ENCODE measurements at regions not wholly inside any gene's neighbourhood (a gene's known extent, or its start where the extent isn't known, plus 50 kb on each side); places are given as distances from the start of the nearest gene placed in this dataset.
"Not testable (repeated sequence)": the region's sequence is repeated elsewhere in the genome, so short reads cannot be mapped to it uniquely, and the experiment has no call there.

DNA sequence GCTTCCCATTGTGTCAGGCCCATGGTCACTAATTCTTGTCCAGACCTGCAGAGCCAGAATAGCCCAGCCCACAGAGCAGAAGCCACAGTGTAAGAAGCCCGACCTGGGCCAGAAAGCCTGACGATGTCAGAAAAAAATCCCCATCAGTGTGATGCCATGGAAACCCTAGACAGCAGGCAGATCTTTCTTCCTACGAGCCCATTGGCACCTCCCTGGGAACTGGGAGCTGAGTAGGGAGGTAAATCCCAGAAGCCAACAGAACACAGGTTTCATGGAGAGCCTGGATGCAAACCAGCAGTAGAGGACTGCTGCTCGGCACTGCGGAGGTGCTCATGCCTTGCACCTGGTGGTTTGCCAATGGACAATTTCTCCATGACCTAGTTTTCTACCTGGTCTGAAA, 82.2 kb upstream of the SLC22A16 start:
- no peak for DNase-seq (ENCODE audit: low read depth)

- no peak for DNase-seq (ENCODE audit: low read depth)
Observed at GRCh38 chr6:110557199-110557598, 80.8 kb upstream of the SLC22A16 start.

DNA sequence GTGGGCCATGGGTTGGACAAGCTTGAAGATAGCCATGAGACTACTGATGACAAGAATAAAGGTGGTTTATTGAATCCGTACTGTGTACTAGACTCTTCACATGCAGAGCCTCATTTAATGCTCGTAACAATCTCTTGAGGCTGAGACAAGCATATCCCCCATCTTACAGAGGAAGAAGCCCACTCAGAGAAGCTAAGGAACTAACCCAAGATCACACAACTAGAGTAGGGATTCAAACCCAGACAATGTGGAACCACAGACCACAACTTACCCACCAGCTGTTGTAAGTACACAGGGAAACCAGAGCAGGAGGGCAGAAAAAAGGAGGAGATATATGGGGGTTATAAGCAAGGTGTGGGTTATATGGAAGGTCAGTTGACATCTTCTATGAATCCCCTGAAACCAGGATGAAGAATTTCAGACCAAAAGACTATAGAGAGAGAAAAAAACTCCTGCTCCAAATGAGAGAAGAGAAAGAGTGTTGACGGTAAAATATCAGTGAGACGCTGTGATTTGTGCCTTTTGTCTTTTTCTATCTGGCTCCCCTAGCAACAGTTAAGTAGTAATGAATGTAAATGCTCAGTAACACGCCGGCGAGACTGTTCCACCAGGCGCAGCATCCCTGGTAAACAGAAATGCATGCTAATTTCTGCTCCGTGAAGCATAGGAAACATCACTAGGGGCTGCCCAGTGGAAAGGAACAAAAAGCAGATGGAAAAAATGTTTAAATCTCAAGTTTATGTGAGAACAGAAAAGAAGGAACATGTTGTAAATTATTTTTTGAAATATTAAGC, 80.1 kb upstream of the SLC22A16 start:
- DNase-seq (ENCODE audit: low read depth): no peak

DNA sequence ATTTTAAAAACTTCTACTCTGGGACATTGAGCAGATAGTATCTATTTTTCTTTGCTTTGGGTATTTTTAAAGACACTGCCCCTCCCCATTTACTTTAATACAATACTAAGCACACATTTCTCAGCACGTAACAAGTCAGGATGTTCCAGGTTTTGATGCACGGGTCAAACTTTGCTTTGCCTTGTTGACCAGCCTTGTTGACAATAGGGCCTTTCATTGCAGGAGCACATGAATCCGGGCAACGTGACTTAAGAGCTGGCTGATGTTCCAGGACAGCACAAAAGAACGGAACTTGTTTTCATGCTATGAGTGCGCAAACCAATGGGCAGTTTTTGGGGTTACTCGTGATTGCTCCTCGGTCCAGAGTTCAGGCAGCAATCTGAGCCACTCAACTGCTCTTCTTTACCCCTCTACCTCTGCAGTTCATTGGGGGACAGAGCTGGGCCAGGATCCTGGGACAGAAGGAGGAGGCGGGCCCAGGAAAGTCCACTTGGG, 78.6 kb upstream of the SLC22A16 start:
- no peak for DNase-seq (ENCODE audit: low read depth)

DNA sequence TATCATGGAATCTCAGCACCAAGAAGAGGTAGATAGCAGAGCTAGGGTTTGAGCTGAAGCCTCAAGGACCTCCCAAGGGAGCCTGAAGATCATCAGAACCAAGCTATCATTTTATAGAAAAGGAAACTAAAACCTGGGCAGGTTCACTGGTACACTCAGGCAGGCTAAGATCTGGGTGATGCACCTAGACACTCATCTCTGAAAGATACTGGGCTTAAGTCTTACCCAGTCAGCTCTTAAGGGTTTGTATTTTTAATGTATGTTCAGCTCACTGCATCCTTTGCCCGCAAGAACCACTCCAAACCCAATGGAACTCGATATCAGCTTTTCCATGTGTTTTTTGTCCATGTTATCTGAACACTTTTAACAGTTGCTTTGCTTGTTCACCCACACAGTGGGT, 78.0 kb upstream of the SLC22A16 start:
- DNase-seq (ENCODE audit: low read depth): no peak

DNA sequence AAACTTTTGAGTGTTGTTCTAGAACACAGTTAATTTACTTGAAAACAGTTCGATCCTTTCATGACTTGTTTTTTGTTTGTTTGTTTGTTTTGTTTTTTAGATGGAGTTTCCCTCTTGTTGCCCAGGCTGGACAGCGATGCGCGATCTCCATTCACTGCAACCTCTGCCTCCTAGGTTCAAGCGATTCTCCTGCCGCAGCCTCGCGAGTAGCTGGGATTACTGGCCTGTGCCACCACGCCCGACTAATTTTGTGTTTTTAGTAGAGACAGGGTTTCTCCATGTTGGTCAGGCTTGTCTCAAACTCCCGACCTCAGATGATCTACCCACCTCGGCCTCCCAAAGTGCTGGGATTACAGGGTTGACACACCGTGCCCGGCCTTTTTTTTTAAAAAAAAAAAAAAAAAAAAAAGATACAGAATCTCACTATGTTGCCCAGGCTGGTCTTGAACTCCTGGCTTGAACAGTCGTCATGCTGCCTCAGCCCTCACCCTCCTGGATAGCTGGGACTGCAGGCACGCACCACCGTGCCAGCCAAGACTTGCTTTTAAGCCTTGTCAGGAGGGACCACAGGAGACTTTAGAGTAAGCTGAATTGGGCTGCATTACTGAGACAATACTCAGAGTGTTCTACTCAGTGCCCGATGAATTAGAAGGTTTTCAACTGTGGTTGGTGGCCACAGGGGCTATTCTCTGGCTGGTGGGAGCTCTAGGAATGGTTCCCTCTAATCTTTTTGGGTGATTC, 76.7 kb upstream of the SLC22A16 start:
- DNase-seq (ENCODE audit: low read depth): no peak

- no peak for DNase-seq (ENCODE audit: low read depth)
Observed at GRCh38 chr6:110552076-110552475, 75.7 kb upstream of the SLC22A16 start.

DNA sequence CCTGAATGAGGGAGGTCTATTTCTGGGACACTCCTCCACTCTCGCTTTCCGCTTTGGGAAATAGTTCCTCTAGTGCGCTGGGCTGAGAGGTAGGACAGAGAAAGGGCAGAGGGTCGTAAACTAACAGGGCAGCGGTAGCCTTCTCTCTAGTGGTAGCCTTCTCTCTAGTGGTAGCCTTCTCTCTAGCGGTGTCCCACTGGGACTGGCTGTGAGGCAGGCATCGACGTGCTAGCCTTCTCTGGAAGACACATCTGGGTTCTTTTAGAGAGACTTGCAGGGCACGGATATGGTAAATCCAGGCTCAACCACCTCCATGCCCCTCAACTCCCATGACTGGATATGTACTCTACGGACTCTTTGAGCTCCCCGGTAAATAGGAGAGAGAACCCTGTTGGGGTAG, 74.7 kb upstream of the SLC22A16 start:
- no peak for DNase-seq (ENCODE audit: low read depth)

GRCh38 chr6:110550353-110550752, 73.9 kb upstream of the SLC22A16 start:
- DNase-seq (ENCODE audit: low read depth): no peak

DNA sequence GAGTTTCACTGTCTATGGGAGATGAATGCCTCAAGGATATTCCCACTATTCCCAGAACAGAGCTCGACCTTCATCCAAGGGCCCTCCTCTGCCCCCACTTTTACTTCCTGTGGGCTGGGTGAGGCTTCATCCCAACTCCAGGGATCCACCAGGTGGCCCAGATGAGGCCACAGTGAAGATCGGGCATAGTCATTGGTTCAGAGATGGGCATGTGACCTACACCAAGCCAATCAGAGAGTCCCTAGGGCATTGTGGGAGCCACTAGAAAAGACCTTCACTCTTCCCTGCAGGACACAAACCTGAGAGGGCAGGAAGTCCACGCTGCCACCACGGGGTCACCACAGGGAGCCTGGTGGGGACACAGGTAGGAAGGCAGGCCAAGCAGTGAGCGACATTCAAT, 72.9 kb upstream of the SLC22A16 start:
- DNase-seq (ENCODE audit: low read depth): no peak

- DNase-seq (ENCODE audit: low read depth): no peak
Observed at GRCh38 chr6:110548110-110548847, 71.9 kb upstream of the SLC22A16 start.

DNA sequence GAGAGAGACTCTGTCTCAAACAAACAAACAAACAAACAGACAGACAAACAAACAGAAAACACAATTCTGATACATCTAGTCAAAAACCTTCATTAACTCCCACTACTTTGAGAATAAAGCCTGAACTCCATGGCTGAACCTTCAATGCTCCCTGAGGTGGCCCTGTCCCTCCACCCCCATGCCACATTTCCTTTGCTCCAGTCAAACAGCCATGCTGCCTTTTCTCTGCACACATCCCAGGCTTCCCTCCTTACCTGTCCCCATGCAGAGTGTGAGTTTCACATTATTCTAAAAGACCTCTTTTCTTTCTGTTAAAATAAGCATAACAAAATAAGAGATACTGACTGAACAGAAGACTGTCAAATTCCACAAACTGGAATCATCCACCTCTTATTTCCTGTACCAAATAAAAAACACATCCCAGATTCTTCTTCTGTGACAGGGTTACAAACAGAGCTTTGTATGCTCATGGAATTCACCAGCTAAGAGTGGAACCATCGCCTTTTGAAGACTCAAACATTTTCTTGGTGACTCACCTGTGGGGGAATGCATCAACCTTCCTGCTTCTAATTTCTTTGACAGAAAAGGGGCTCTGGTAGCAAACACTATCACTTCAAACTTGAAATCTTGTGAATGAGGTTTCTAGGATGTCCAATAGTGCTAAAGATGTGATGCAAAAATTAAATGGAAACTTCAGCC, 71.0 kb upstream of the SLC22A16 start:
- no peak for DNase-seq (ENCODE audit: low read depth)

DNA sequence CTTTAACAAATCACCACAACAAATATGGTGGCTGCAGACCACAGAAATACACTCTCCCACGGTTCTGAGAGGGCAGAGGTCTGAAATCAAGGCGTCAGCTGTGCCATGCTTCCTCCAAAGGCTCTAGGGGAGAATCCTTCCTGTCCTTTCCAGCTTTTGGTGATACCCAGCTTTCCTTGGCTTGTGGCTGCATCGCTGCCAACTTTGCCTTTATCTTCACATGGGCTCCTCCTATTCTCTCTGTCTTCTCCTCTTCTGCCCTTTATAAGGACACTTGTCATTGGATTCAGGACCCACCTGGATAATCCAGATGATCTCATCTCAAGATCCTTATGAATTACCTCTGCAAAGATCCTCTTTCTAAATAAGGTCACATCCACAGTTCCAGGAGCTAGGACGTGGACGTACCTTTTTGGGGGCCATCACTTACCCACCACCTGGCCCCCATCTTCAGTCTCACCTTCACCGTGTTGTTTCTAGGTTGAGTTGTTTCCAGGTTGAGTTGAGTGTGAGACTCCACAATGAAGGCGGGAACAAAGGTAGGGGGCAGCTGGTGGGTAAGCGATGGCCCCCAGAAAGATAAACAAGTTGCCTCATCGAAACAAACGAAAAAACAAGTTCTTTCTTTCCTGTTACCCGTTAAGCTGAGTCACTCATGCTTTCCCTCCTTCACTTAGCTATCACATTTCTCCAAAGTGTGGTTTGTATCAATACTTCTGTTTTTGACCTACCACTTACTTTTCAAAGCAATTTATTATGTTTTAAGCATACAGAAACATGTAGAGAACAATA, 68.9 kb upstream of the SLC22A16 start:
- DNase-seq (ENCODE audit: low read depth): no peak

- no peak for DNase-seq (ENCODE audit: low read depth)
Observed at GRCh38 chr6:110544472-110544871, 68.1 kb upstream of the SLC22A16 start.

GRCh38 chr6:110543106-110543505, 66.7 kb upstream of the SLC22A16 start:
- no peak for DNase-seq (ENCODE audit: low read depth)

- no peak for DNase-seq (ENCODE audit: low read depth)
Observed at GRCh38 chr6:110542311-110543024, 66.1 kb upstream of the SLC22A16 start.

GRCh38 chr6:110541701-110542309, 65.4 kb upstream of the SLC22A16 start:
- no peak for DNase-seq (ENCODE audit: low read depth)

- DNase-seq (ENCODE audit: low read depth): not testable (repeated sequence)
Observed at GRCh38 chr6:110539277-110540019, 63.0 kb upstream of the SLC22A16 start.

GRCh38 chr6:110538416-110539160, 62.2 kb upstream of the SLC22A16 start:
- no peak for DNase-seq (ENCODE audit: low read depth)

Data from GM04504 (cell line).